ENCODE measurements at regions not wholly inside any gene's neighbourhood (a gene's known extent, or its start where the extent isn't known, plus 50 kb on each side); places are given as distances from the start of the nearest gene placed in this dataset.

DNA sequence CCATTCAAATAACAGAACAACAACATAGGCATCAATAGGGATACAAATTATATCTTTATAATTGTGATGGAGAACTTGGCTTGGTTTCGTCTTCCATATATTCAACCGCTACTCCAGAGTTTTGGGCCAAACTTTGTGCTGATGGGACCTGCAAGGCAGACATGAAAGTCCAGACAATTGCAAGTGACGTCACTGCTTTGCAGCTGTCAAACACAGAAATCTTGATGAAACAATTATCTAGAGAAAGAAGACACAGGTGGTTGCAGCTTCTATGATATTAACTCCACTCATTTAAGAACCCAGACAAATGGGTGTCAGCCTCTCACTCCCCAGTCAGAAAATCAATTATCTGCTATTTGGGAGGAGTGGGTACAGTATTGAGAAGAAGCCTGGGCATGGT, 390.6 kb downstream of the NUF2 start:
- intact Hi-C loops (cut with DNase I) = no loop called here
- H3K27me3 ChIP-seq = no peaks in the 10 kb centered on the region
- no peak overlapping the region for H3K27ac ChIP-seq
- no peak overlapping the region for H3K4me3 ChIP-seq
- DNase-seq (ENCODE audit: extremely low spot score in 2 of 2) = no peak
- TF ChIP-seq, protein P1, sequence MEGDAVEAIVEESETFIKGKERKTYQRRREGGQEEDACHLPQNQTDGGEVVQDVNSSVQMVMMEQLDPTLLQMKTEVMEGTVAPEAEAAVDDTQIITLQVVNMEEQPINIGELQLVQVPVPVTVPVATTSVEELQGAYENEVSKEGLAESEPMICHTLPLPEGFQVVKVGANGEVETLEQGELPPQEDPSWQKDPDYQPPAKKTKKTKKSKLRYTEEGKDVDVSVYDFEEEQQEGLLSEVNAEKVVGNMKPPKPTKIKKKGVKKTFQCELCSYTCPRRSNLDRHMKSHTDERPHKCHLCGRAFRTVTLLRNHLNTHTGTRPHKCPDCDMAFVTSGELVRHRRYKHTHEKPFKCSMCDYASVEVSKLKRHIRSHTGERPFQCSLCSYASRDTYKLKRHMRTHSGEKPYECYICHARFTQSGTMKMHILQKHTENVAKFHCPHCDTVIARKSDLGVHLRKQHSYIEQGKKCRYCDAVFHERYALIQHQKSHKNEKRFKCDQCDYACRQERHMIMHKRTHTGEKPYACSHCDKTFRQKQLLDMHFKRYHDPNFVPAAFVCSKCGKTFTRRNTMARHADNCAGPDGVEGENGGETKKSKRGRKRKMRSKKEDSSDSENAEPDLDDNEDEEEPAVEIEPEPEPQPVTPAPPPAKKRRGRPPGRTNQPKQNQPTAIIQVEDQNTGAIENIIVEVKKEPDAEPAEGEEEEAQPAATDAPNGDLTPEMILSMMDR (IDR thresholded peaks at IDR 0.05) = no peak
- TF ChIP-seq POLR2A (IDR thresholded peaks at IDR 0.05) = no peak
- no peak for TF ChIP-seq POLR2AphosphoS5 (IDR thresholded peaks at IDR 0.05; ENCODE audit: insufficient read depth in 1 of 2, low read depth in 1 of 2)
- H3K9me3 ChIP-seq = no peaks in the 10 kb centered on the region
- H3K4me1 ChIP-seq = no peaks in the 10 kb centered on the region
- no peaks in the 10 kb centered on the region for H3K36me3 ChIP-seq

- intact Hi-C loops (cut with DNase I) = no loop called here
- no peak overlapping the region for H3K4me3 ChIP-seq
- DNase-seq (ENCODE audit: extremely low spot score in 2 of 2) = no peak
Measured at GRCh38 chr1:163720294-163720693, 398.5 kb downstream of the NUF2 start.

DNA sequence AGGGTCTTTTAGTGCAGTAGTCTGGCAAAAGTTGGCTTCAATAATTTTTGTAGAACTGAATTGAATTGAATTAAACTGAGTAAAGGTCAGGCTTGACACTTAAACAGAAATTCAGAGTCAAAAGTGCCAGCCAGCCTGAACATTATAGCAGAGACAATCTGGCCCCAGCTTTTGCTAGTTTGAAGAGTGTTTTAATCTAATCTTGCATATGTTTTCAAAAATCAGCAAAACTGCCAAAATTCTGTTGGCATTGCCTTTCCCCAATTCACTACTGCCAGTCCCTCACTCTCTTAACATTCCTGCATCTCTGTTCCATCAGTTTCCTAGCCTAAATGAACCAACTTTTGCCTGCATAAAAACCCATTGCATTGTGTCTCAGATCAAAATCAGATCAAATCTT, 403.8 kb downstream of the NUF2 start:
- Histone ChIP-seq H3K36me3 (no peaks in the 10 kb centered on the region), H3K27me3 (no peaks in the 10 kb centered on the region), H3K27ac (no peak overlapping the region), H3K9me3 (no peaks in the 10 kb centered on the region), H3K4me1 (no peaks in the 10 kb centered on the region), H3K4me3 (no peak overlapping the region)
- no peak for DNase-seq (ENCODE audit: extremely low spot score in 2 of 2)
- intact Hi-C loops (cut with DNase I) = no loop called here
- TF ChIP-seq POLR2AphosphoS5 (IDR thresholded peaks at IDR 0.05; ENCODE audit: insufficient read depth in 1 of 2, low read depth in 1 of 2) (no peak), POLR2A (IDR thresholded peaks at IDR 0.05) (no peak)
- TF ChIP-seq, protein P1 (IDR thresholded peaks at IDR 0.05) = no peak

More at GRCh38 chr1:163720294-163720693, 398.5 kb downstream of the NUF2 start:
- TF ChIP-seq POLR2A (IDR thresholded peaks at IDR 0.05) (no peak), POLR2AphosphoS5 (IDR thresholded peaks at IDR 0.05; ENCODE audit: insufficient read depth in 1 of 2, low read depth in 1 of 2) (no peak)
- TF ChIP-seq, protein P1 (IDR thresholded peaks at IDR 0.05) = no peak
- Histone ChIP-seq H3K36me3 (no peaks in the 10 kb centered on the region), H3K9me3 (no peaks in the 10 kb centered on the region), H3K27me3 (no peaks in the 10 kb centered on the region), H3K27ac (no peak overlapping the region), H3K4me1 (no peaks in the 10 kb centered on the region)

GRCh38 chr1:163730411-163730821, 408.7 kb downstream of the NUF2 start:
- intact Hi-C loops (cut with DNase I) = no loop called here
- Histone ChIP-seq H3K27ac (no peak overlapping the region), H3K4me1 (no peaks in the 10 kb centered on the region), H3K36me3 (no peaks in the 10 kb centered on the region), H3K9me3 (no peaks in the 10 kb centered on the region), H3K27me3 (no peaks in the 10 kb centered on the region), H3K4me3 (no peak overlapping the region)
- no peak for DNase-seq (ENCODE audit: extremely low spot score in 2 of 2)
- TF ChIP-seq POLR2A (IDR thresholded peaks at IDR 0.05) = no peak
- TF ChIP-seq, protein P1 (IDR thresholded peaks at IDR 0.05) = no peak
- no peak for TF ChIP-seq POLR2AphosphoS5 (IDR thresholded peaks at IDR 0.05; ENCODE audit: insufficient read depth in 1 of 2, low read depth in 1 of 2)

GRCh38 chr1:163737261-163737660, 415.5 kb downstream of the NUF2 start:
- Histone ChIP-seq H3K4me3 (no peak overlapping the region), H3K4me1 (no peaks in the 10 kb centered on the region), H3K27me3 (no peaks in the 10 kb centered on the region), H3K9me3 (no peaks in the 10 kb centered on the region), H3K27ac (no peak overlapping the region), H3K36me3 (no peaks in the 10 kb centered on the region)
- DNase-seq (ENCODE audit: extremely low spot score in 2 of 2) = no peak
- no peak for TF ChIP-seq POLR2AphosphoS5 (IDR thresholded peaks at IDR 0.05; ENCODE audit: insufficient read depth in 1 of 2, low read depth in 1 of 2)
- TF ChIP-seq, protein P1 (IDR thresholded peaks at IDR 0.05) = no peak
- TF ChIP-seq POLR2A (IDR thresholded peaks at IDR 0.05) = no peak
- intact Hi-C loops (cut with DNase I) = no loop called here
